IMR-90 (cell line): ENCODE measurements at regions not wholly inside any gene's neighbourhood (a gene's known extent, or its start where the extent isn't known, plus 50 kb on each side); places are given as distances from the start of the nearest gene placed in this dataset.

ENCODE experiments used
- ATAC-seq: fragments of 200-7000 bp; cut with Tn5 transposase; 2 replicates; pipeline ENCODE4 v1.9.1; 2020; ENCODE audit warnings: low read depth, mild to moderate bottlenecking, moderate library complexity
- BruUV-seq: library from RNA; stranded (reverse); fragments of 400-500 nt; replicated peaks from 2 replicates; lab custom pipeline; 2021; lab: Mats Ljungman, UMichigan
- CTCF ChIA-PET: fragments of 300-600 bp; formaldehyde crosslinking; extraction: SDS; loops from one replicate; lab custom pipeline; 2021; ENCODE audit warnings: antibody characterized with exemption; lab: Yijun Ruan, JAX
- POLR2A ChIA-PET: fragments of 300-600 bp; sonication (Branson Sonifier 250); formaldehyde crosslinking; loops from one replicate; lab custom pipeline; 2022; ENCODE audit warnings: antibody characterized with exemption; ENCODE audit not compliant: unreplicated experiment; lab: Charles Lee
- DNase-seq: peaks from one replicate; pipeline ENCODE4 v3.0.0; 2013
- H2AFZ ChIP-seq: replicated peaks from 2 replicates; pipeline ENCODE3; 2013; ENCODE audit warnings: low read length, mild to moderate bottlenecking; ENCODE audit not compliant: poor library complexity
- H2AK5ac ChIP-seq: 2 replicates; pipeline ENCODE4 v1.6.1; 2013; ENCODE audit warnings: low read depth, low read length, inconsistent platforms
- H2AK9ac ChIP-seq: replicated peaks from 2 replicates; pipeline ENCODE3; 2013; ENCODE audit warnings: mild to moderate bottlenecking, low read depth, low read length, moderate library complexity; ENCODE audit not compliant: poor library complexity
- H2BK120ac ChIP-seq: 2 replicates; pipeline ENCODE4 v1.6.1; 2013; ENCODE audit warnings: low read depth, low read length, inconsistent platforms
- H2BK15ac ChIP-seq: 3 replicates; pipeline ENCODE4 v1.6.1; 2013; ENCODE audit warnings: low read depth, low read length, inconsistent platforms
- H2BK20ac ChIP-seq: 2 replicates; pipeline ENCODE4 v1.6.1; 2013; ENCODE audit warnings: low read depth, mild to moderate bottlenecking, inconsistent platforms, low read length, moderate library complexity
- H2BK5ac ChIP-seq: 2 replicates; pipeline ENCODE4 v1.6.1; 2013; ENCODE audit warnings: mild to moderate bottlenecking, low read depth, low read length, inconsistent platforms; ENCODE audit not compliant: poor library complexity, severe bottlenecking
- H3K14ac ChIP-seq: replicated peaks from 2 replicates; pipeline ENCODE4 v1.6.1; 2013; ENCODE audit warnings: low read depth, low read length, inconsistent platforms
- H3K18ac ChIP-seq: 2 replicates; pipeline ENCODE4 v1.6.1; 2013; ENCODE audit warnings: low read depth, low read length, control low read depth
- H3K23ac ChIP-seq: 2 replicates; pipeline ENCODE4 v1.6.1; 2013; ENCODE audit warnings: low read depth, low read length, inconsistent platforms
- H3K27ac ChIP-seq: 2 replicates; pipeline ENCODE4 v1.5.1; 2013; ENCODE audit warnings: mild to moderate bottlenecking, control low read depth, low read length; ENCODE audit not compliant: insufficient read depth
- H3K27me3 ChIP-seq: 2 replicates; pipeline ENCODE4 v1.6.1; 2013; ENCODE audit warnings: low read length; ENCODE audit not compliant: control insufficient read depth, insufficient read depth
- H3K36me3 ChIP-seq: 2 replicates; pipeline ENCODE4 v1.6.1; 2013; ENCODE audit warnings: low read length, mixed read lengths; ENCODE audit not compliant: control insufficient read depth, insufficient read depth
- H3K4ac ChIP-seq: 2 replicates; pipeline ENCODE4 v1.6.1; 2013; ENCODE audit warnings: low read depth, low read length, inconsistent platforms
- H3K4me1 ChIP-seq: 2 replicates; pipeline ENCODE4 v1.6.1; 2013; ENCODE audit warnings: low read length, mixed read lengths; ENCODE audit not compliant: control insufficient read depth, insufficient read depth
- H3K4me2 ChIP-seq: 2 replicates; pipeline ENCODE4 v1.6.1; 2013; ENCODE audit warnings: low read depth, mild to moderate bottlenecking, control low read depth, low read length, moderate library complexity
- H3K4me3 ChIP-seq: 2 replicates; pipeline ENCODE4 v1.5.1; 2013; ENCODE audit warnings: low read depth, mild to moderate bottlenecking, control low read depth, low read length, moderate library complexity; ENCODE audit not compliant: insufficient read depth
- H3K56ac ChIP-seq: 2 replicates; pipeline ENCODE4 v1.6.1; 2013; ENCODE audit warnings: low read length, inconsistent platforms; ENCODE audit not compliant: insufficient read depth; ENCODE audit errors: extremely low read depth
- H3K79me1 ChIP-seq, 2 experiments: 2 replicates each; pipeline ENCODE4 v1.6.1; 2013; ENCODE audit warnings: low read length in 2 of 2, inconsistent platforms in 1 of 2, low read depth in 1 of 2
- H3K9ac ChIP-seq: 2 replicates; pipeline ENCODE4 v1.6.1; 2013; ENCODE audit warnings: low read depth, low read length, control low read depth
- H3K9me1 ChIP-seq: 2 replicates; pipeline ENCODE4 v1.6.1; 2013; ENCODE audit warnings: low read length, inconsistent platforms; ENCODE audit not compliant: insufficient read depth
- H3K9me3 ChIP-seq: 2 replicates; pipeline ENCODE4 v1.6.1; 2013; ENCODE audit warnings: low read length; ENCODE audit not compliant: control insufficient read depth, insufficient read depth
- H4K20me1 ChIP-seq: 2 replicates; pipeline ENCODE4 v1.6.1; 2013; ENCODE audit warnings: low read length, inconsistent platforms; ENCODE audit not compliant: insufficient read depth
- H4K5ac ChIP-seq: 2 replicates; pipeline ENCODE4 v1.6.1; 2013; ENCODE audit warnings: mild to moderate bottlenecking, low read depth, low read length, control low read depth
- H4K8ac ChIP-seq, 2 experiments: 2 replicates each; pipeline ENCODE4 v1.6.1; 2013; ENCODE audit warnings: low read depth in 2 of 2, low read length in 2 of 2, control low read depth in 1 of 2, inconsistent platforms in 1 of 2
- H4K91ac ChIP-seq: 2 replicates; pipeline ENCODE4 v1.6.1; 2013; ENCODE audit warnings: low read depth, low read length, inconsistent platforms; ENCODE audit not compliant: insufficient read depth
- BHLHE40 ChIP-seq: fragments of 150-350 bp; IDR thresholded peaks from 2 replicates; pipeline ENCODE4 v1.6.1; 2016; ENCODE audit warnings: mild to moderate bottlenecking, low read depth, low read length
- CEBPB ChIP-seq: IDR thresholded peaks from 2 replicates; pipeline ENCODE4 v1.6.1; 2012; ENCODE audit warnings: low read depth, low read length, improper control_type of control experiment
- CHD1 ChIP-seq: IDR thresholded peaks from 2 replicates; pipeline ENCODE4 v1.6.1; 2012; ENCODE audit warnings: low read depth, low read length, improper control_type of control experiment
- CTCF ChIP-seq: conservative IDR thresholded peaks from 2 replicates; pipeline ENCODE4 v1.5.1; 2012; ENCODE audit warnings: mild to moderate bottlenecking, low read depth, low read length, improper control_type of control experiment
- ELK1 ChIP-seq: fragments of 150-350 bp; IDR thresholded peaks from 2 replicates; pipeline ENCODE4 v1.6.1; 2016; ENCODE audit warnings: low read depth, mild to moderate bottlenecking, low read length, moderate library complexity, borderline replicate concordance
- FOS ChIP-seq: fragments of 150-350 bp; IDR thresholded peaks from 2 replicates; pipeline ENCODE4 v1.6.1; 2016; ENCODE audit warnings: low read depth, low read length
- MAFK ChIP-seq: IDR thresholded peaks from 2 replicates; pipeline ENCODE4 v1.6.1; 2012; ENCODE audit warnings: low read depth, low read length, improper control_type of control experiment
- MAZ ChIP-seq: IDR thresholded peaks from 2 replicates; pipeline ENCODE4 v1.6.1; 2012; ENCODE audit warnings: low read depth, mild to moderate bottlenecking, low read length, improper control_type of control experiment, moderate library complexity, borderline replicate concordance
- MXI1 ChIP-seq: IDR thresholded peaks from 2 replicates; pipeline ENCODE4 v1.6.1; 2012; ENCODE audit warnings: low read depth, mild to moderate bottlenecking, low read length, moderate library complexity, borderline replicate concordance
- NFE2L2 ChIP-seq: fragments of 150-350 bp; IDR thresholded peaks from 2 replicates; pipeline ENCODE4 v1.6.1; 2016; ENCODE audit warnings: low read depth, mild to moderate bottlenecking, low read length
- POLR2A ChIP-seq: IDR thresholded peaks from 2 replicates; pipeline ENCODE4 v1.6.1; 2012; ENCODE audit warnings: mild to moderate bottlenecking, low read depth, low read length
- RAD21 ChIP-seq: IDR thresholded peaks from 2 replicates; pipeline ENCODE4 v1.6.1; 2012; ENCODE audit warnings: low read length, improper control_type of control experiment
- RCOR1 ChIP-seq: IDR thresholded peaks from 2 replicates; pipeline ENCODE4 v1.6.1; 2012; ENCODE audit warnings: mild to moderate bottlenecking, low read length, improper control_type of control experiment; ENCODE audit not compliant: insufficient replicate concordance
- RFX5 ChIP-seq: IDR thresholded peaks from 2 replicates; pipeline ENCODE4 v1.8.0; 2012; ENCODE audit warnings: low read depth, mild to moderate bottlenecking, low read length, moderate library complexity
- SMC3 ChIP-seq: fragments of 150-350 bp; IDR thresholded peaks from 2 replicates; pipeline ENCODE4 v1.6.1; 2016; ENCODE audit warnings: low read depth, mild to moderate bottlenecking, antibody characterized with exemption, low read length, moderate library complexity
- USF2 ChIP-seq: fragments of 150-350 bp; IDR thresholded peaks from 2 replicates; pipeline ENCODE4 v1.6.1; 2017; ENCODE audit warnings: mild to moderate bottlenecking, antibody characterized with exemption, low read length, low read depth
- WGBS, 2 experiments: methylation state at CpG; one replicate each; pipeline versions ENCODE4 v1.1.5 to v1.1.7; 2013; ENCODE audit warnings: missing lambda C conversion rate in 2 of 2; ENCODE audit not compliant: insufficient read length in 1 of 2; ENCODE audit errors: extremely low coverage in 2 of 2; 5-methylcytosine and 5-hydroxymethylcytosine counted together
- dilution Hi-C: fragments of 300-500 bp; cut with HindIII; formaldehyde crosslinking; loops from one replicate; pipeline ENCODE4 v1.14.3; 2018; ENCODE audit warnings: low sequenced_read_pairs; ENCODE audit not compliant: unreplicated experiment
- in situ Hi-C: fragments of 300-500 bp; cut with MboI; formaldehyde crosslinking; loops from 3 replicates; pipeline ENCODE4 v1.14.3; 2019; ENCODE audit warnings: low sequenced_read_pairs, inconsistent platforms, mixed read lengths
- intact Hi-C: fragments of 100-400 bp; cut with micrococcal nuclease; formaldehyde crosslinking; loops from 2 replicates; pipeline ENCODE4 v1.10.0; 2022

GRCh38 chr12:81930037-81930436 lies 170.9 kb upstream of the PPFIA2 start:
- ATAC-seq (no peak), DNase-seq (no peak)
- ChIA-PET CTCF (no interaction called here), POLR2A (no interaction called here)
- H3K4me3 ChIP-seq: no peak overlapping the region
- H4K8ac ChIP-seq: no peak overlapping the region
- intact Hi-C loops: no loop called here
- no CpG with 5 or more reads among the region's 2 CpGs for WGBS, 2 experiments
- no peak overlapping the region for H3K27ac ChIP-seq
- no peaks in the 10 kb centered on the region for H3K27me3 ChIP-seq
- H3K36me3 ChIP-seq: no peaks in the 10 kb centered on the region
- no peak overlapping the region for H2AFZ ChIP-seq
- in situ Hi-C loops: no loop called here
- no peaks in the 10 kb centered on the region for H3K79me1 ChIP-seq
- H3K9me3 ChIP-seq: no peaks in the 10 kb centered on the region
- no peak overlapping the region for H3K4ac ChIP-seq
- H3K9me1 ChIP-seq: no peaks in the 10 kb centered on the region
- H4K20me1 ChIP-seq: no peaks in the 10 kb centered on the region
- no peak overlapping the region for H2AK9ac ChIP-seq
- H2BK120ac ChIP-seq: no peak overlapping the region
- no peak overlapping the region for H3K14ac ChIP-seq
- BruUV-seq: no TSS peak
- H2BK15ac ChIP-seq: no peak overlapping the region
- no peak overlapping the region for H3K23ac ChIP-seq
- no peaks in the 10 kb centered on the region for H3K4me1 ChIP-seq
- H2AK5ac ChIP-seq: no peak overlapping the region
- H4K91ac ChIP-seq: no peak overlapping the region
- no peak overlapping the region for H3K4me2 ChIP-seq
- no peak overlapping the region for H4K5ac ChIP-seq
- no peak overlapping the region for H3K56ac ChIP-seq
- no peak overlapping the region for H3K9ac ChIP-seq
- H2BK5ac ChIP-seq: no peak overlapping the region
- no peak overlapping the region for H3K18ac ChIP-seq
- dilution Hi-C loops: no loop called here
- H2BK20ac ChIP-seq: no peak overlapping the region
- no peak for TF ChIP-seq SMC3
- no peak for TF ChIP-seq MAFK
- TF ChIP-seq RAD21: no peak
- TF ChIP-seq RFX5: no peak
- TF ChIP-seq FOS: no peak
- no peak for TF ChIP-seq MAZ
- TF ChIP-seq ELK1: no peak
- no peak for TF ChIP-seq CEBPB
- TF ChIP-seq NFE2L2: no peak
- TF ChIP-seq RCOR1: no peak
- TF ChIP-seq CTCF: no peak
- TF ChIP-seq BHLHE40: no peak
- no peak for TF ChIP-seq CHD1
- TF ChIP-seq POLR2A: no peak
- TF ChIP-seq USF2: no peak
- TF ChIP-seq MXI1: no peak
